Chondrocyte (in vitro differentiated cells): ENCODE measurements at regions not wholly inside any gene's neighbourhood (a gene's known extent, or its start where the extent isn't known, plus 50 kb on each side); places are given as distances from the start of the nearest gene placed in this dataset.

Experiments
- DNase-seq: peaks from one replicate; pipeline ENCODE4 v3.0.0; 2021; ENCODE audit warnings: mixed read lengths, low spot score
- H3K27ac Mint-ChIP-seq: one replicate; pipeline ENCODE4 v1.8.0; 2021; ENCODE audit warnings: mild to moderate bottlenecking, moderate library complexity, mixed read lengths; ENCODE audit not compliant: unreplicated experiment
- H3K27me3 Mint-ChIP-seq: 2 replicates; pipeline ENCODE4 v1.8.0; 2021; ENCODE audit warnings: low read depth, mixed read lengths
- H3K36me3 Mint-ChIP-seq: 2 replicates; pipeline ENCODE4 v1.8.0; 2021; ENCODE audit warnings: low read depth, mixed read lengths
- H3K4me1 Mint-ChIP-seq: 2 replicates; pipeline ENCODE4 v1.8.0; 2021; ENCODE audit warnings: low read depth, mild to moderate bottlenecking, mixed read lengths
- H3K4me3 Mint-ChIP-seq: one replicate; pipeline ENCODE4 v1.8.0; 2021; ENCODE audit warnings: mild to moderate bottlenecking, moderate library complexity, mixed read lengths; ENCODE audit not compliant: unreplicated experiment
- H3K9me3 Mint-ChIP-seq: 2 replicates; pipeline ENCODE4 v1.8.0; 2021; ENCODE audit warnings: low read depth, mixed read lengths
- CTCF ChIP-seq: fragments of 200-600 bp; sonication (generic); IDR thresholded peaks from 2 replicates; pipeline ENCODE4 v1.5.0; 2021; ENCODE audit warnings: antibody characterized with exemption, mild to moderate bottlenecking, moderate library complexity

GRCh38 chr4:8791609-8792008 lies 80.0 kb downstream of the HMX1 start:
- H3K27me3 Mint-ChIP-seq, result peaks cover 27% of the 10 kb centered on the region
- TF ChIP-seq CTCF, result no peak
- no peaks in the 10 kb centered on the region for H3K36me3 Mint-ChIP-seq
- H3K4me1 Mint-ChIP-seq, result no peaks in the 10 kb centered on the region
- no peak for DNase-seq
- no peaks in the 10 kb centered on the region for H3K9me3 Mint-ChIP-seq
- no peak overlapping the region for H3K4me3 Mint-ChIP-seq
- no peak overlapping the region for H3K27ac Mint-ChIP-seq

DNA sequence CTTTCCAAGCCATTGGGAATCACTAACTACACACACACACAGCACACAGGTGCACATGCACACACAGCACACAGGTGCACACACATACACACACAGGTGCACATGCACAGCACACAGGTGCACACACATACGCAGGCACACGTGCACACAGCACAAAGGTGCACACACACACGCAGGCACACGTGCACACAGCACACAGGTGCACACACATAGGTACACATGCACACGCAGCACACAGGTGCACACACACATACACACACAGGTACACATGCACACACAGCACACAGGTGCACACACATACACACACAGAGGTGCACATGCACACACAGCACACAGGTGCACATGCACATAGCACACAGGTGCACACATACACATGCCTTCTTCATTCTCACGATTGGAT lies 80.9 kb downstream of the HMX1 start:
- Mint-ChIP-seq H3K9me3 (no peaks in the 10 kb centered on the region), H3K27ac (no peak overlapping the region), H3K36me3 (no peaks in the 10 kb centered on the region), H3K27me3 (peaks cover 30% of the 10 kb centered on the region), H3K4me1 (no peaks in the 10 kb centered on the region), H3K4me3 (no peak overlapping the region)
- TF ChIP-seq CTCF, result no peak
- DNase-seq, result no peak

- H3K36me3 Mint-ChIP-seq, result no peaks in the 10 kb centered on the region
- no peak overlapping the region for H3K27ac Mint-ChIP-seq
- H3K4me3 Mint-ChIP-seq, result no peak overlapping the region
- no peak for TF ChIP-seq CTCF
- no peaks in the 10 kb centered on the region for H3K9me3 Mint-ChIP-seq
- no peaks in the 10 kb centered on the region for H3K4me1 Mint-ChIP-seq
- H3K27me3 Mint-ChIP-seq, result peaks cover 26% of the 10 kb centered on the region
- no peak for DNase-seq
Observed at GRCh38 chr4:8788174-8788573, 83.5 kb downstream of the HMX1 start.

DNA sequence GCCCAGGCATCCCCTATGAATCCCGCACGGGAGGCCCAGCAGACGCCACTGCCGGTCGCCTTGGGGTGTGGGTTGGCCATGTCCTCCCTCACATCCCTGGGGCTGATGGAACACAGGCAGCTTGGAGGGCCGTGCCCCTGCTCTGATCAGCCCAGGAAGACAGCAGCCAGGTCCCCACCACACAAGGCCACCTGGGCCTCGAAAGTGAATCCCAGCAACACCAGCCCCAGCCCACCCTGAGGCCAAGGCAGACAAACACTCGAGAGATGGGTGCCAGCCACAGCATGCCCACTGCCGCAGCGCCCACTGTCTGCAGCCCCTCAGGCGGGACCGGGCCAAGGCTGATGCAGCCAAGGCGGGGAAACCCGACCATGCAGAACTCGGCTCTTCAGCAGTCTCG lies 85.5 kb downstream of the HMX1 start:
- DNase-seq, result no peak
- Mint-ChIP-seq H3K36me3 (no peaks in the 10 kb centered on the region), H3K9me3 (no peaks in the 10 kb centered on the region), H3K27ac (no peak overlapping the region), H3K4me3 (no peak overlapping the region), H3K27me3 (peaks cover 26% of the 10 kb centered on the region), H3K4me1 (no peaks in the 10 kb centered on the region)
- TF ChIP-seq CTCF, result no peak

GRCh38 chr4:8785656-8786142 lies 85.9 kb downstream of the HMX1 start:
- TF ChIP-seq CTCF, result no peak
- Mint-ChIP-seq H3K36me3 (no peaks in the 10 kb centered on the region), H3K27ac (no peak overlapping the region), H3K4me1 (no peaks in the 10 kb centered on the region), H3K27me3 (peaks cover 26% of the 10 kb centered on the region), H3K4me3 (no peak overlapping the region), H3K9me3 (no peaks in the 10 kb centered on the region)
- no peak for DNase-seq
